GM18502 (cell line): ENCODE measurements at regions not wholly inside any gene's neighbourhood (a gene's known extent, or its start where the extent isn't known, plus 50 kb on each side); places are given as distances from the start of the nearest gene placed in this dataset.

Experiments used
- ATAC-seq: cut with Tn5 transposase; IDR thresholded peaks from one replicate; pipeline ENCODE4 v1.9.1; 2021; ENCODE audit warnings: mild to moderate bottlenecking; ENCODE audit not compliant: unreplicated experiment, poor library complexity

- no peak for ATAC-seq
These were observed 50.0 kb upstream of the RASGRP1 start for GRCh38 chr15:38614621-38615020.

- no peak for ATAC-seq
These were observed 53.2 kb upstream of the RASGRP1 start for GRCh38 chr15:38617831-38618230.

GRCh38 chr15:38618242-38618955 is 53.8 kb upstream of the RASGRP1 start:
- ATAC-seq, result no peak

- ATAC-seq, result no peak
These were observed 55.5 kb upstream of the RASGRP1 start for GRCh38 chr15:38620098-38620497.

GRCh38 chr15:38620851-38621594 is 56.4 kb upstream of the RASGRP1 start:
- no peak for ATAC-seq

GRCh38 chr15:38622304-38622703 is 57.7 kb upstream of the RASGRP1 start:
- no peak for ATAC-seq

- no peak for ATAC-seq
These were observed 58.3 kb upstream of the RASGRP1 start for GRCh38 chr15:38622908-38623307.

GRCh38 chr15:38623744-38624143 is 59.1 kb upstream of the RASGRP1 start:
- ATAC-seq, result no peak

- ATAC-seq, result no peak
These were observed 59.9 kb upstream of the RASGRP1 start for GRCh38 chr15:38624244-38625205.

- no peak for ATAC-seq
These were observed 61.3 kb upstream of the RASGRP1 start for GRCh38 chr15:38625886-38626285.

GRCh38 chr15:38626443-38627050 is 61.9 kb upstream of the RASGRP1 start:
- ATAC-seq, result no peak

- no peak for ATAC-seq
These were observed 63.2 kb upstream of the RASGRP1 start for GRCh38 chr15:38627689-38628277.

- no peak for ATAC-seq
These were observed 66.8 kb upstream of the RASGRP1 start for GRCh38 chr15:38631119-38632075.

GRCh38 chr15:38635170-38635569 is 70.6 kb upstream of the RASGRP1 start:
- no peak for ATAC-seq

- no peak for ATAC-seq
These were observed 72.0 kb upstream of the RASGRP1 start for GRCh38 chr15:38636597-38636996.

GRCh38 chr15:38638126-38638525 is 73.5 kb upstream of the RASGRP1 start:
- ATAC-seq, result no peak

GRCh38 chr15:38638811-38639210 is 74.2 kb upstream of the RASGRP1 start:
- ATAC-seq, result no peak

GRCh38 chr15:38642689-38643270 is 78.2 kb upstream of the RASGRP1 start:
- no peak for ATAC-seq
